ENCODE measurements at regions not wholly inside any gene's neighbourhood (a gene's known extent, or its start where the extent isn't known, plus 50 kb on each side); places are given as distances from the start of the nearest gene placed in this dataset.
"Not testable (repeated sequence)": the region's sequence is repeated elsewhere in the genome, so short reads cannot be mapped to it uniquely, and the experiment has no call there.

- no peak for DNase-seq (ENCODE audit: low spot score)
Observed at GRCh38 chr15:47887241-47887800, 170.0 kb downstream of the SEMA6D start.

GRCh38 chr15:47888385-47889100 is 171.2 kb downstream of the SEMA6D start:
- DNase-seq (ENCODE audit: low spot score) = no peak

- no peak for DNase-seq (ENCODE audit: low spot score)
Observed at GRCh38 chr15:47890397-47891150, 173.3 kb downstream of the SEMA6D start.

- DNase-seq (ENCODE audit: low spot score) = no peak
Observed at GRCh38 chr15:47897525-47897924, 180.2 kb downstream of the SEMA6D start.

GRCh38 chr15:47900751-47901150 is 183.4 kb downstream of the SEMA6D start:
- no peak for DNase-seq (ENCODE audit: low spot score)

GRCh38 chr15:47903368-47903767 is 186.1 kb downstream of the SEMA6D start:
- no peak for DNase-seq (ENCODE audit: low spot score)

- no peak for DNase-seq (ENCODE audit: low spot score)
Observed at GRCh38 chr15:47908486-47908885, 191.2 kb downstream of the SEMA6D start.

- no peak for DNase-seq (ENCODE audit: low spot score)
Observed at GRCh38 chr15:47908950-47909670, 191.8 kb downstream of the SEMA6D start.

GRCh38 chr15:47912910-47913309 is 195.6 kb downstream of the SEMA6D start:
- not testable (repeated sequence) for DNase-seq (ENCODE audit: low spot score)

GRCh38 chr15:47917881-47918280 is 200.6 kb downstream of the SEMA6D start:
- DNase-seq (ENCODE audit: low spot score) = no peak

GRCh38 chr15:47918877-47919276 is 201.6 kb downstream of the SEMA6D start:
- no peak for DNase-seq (ENCODE audit: low spot score)

GRCh38 chr15:47924381-47924780 is 196.4 kb upstream of the SLC24A5 start:
- DNase-seq (ENCODE audit: low spot score) = no peak

GRCh38 chr15:47929138-47929803 is 191.5 kb upstream of the SLC24A5 start:
- no peak for DNase-seq (ENCODE audit: low spot score)

GRCh38 chr15:47932261-47932660 is 188.5 kb upstream of the SLC24A5 start:
- no peak for DNase-seq (ENCODE audit: low spot score)

- no peak for DNase-seq (ENCODE audit: low spot score)
Observed at GRCh38 chr15:47932951-47933641, 187.7 kb upstream of the SLC24A5 start.

GRCh38 chr15:47933865-47934264 is 186.9 kb upstream of the SLC24A5 start:
- no peak for DNase-seq (ENCODE audit: low spot score)

- DNase-seq (ENCODE audit: low spot score) = no peak
Observed at GRCh38 chr15:47934342-47934741, 186.4 kb upstream of the SLC24A5 start.

GRCh38 chr15:47937834-47938233 is 183.0 kb upstream of the SLC24A5 start:
- no peak for DNase-seq (ENCODE audit: low spot score)

GRCh38 chr15:47944637-47945288 is 176.0 kb upstream of the SLC24A5 start:
- no peak for DNase-seq (ENCODE audit: low spot score)

- no peak for DNase-seq (ENCODE audit: low spot score)
Observed at GRCh38 chr15:47945872-47946650, 174.7 kb upstream of the SLC24A5 start.
